Ureter (tissue), 1 donor: ENCODE measurements at regions not wholly inside any gene's neighbourhood (a gene's known extent, or its start where the extent isn't known, plus 50 kb on each side); places are given as distances from the start of the nearest gene placed in this dataset.

Source experiments
- DNase-seq: peaks from one replicate; pipeline ENCODE4 v3.0.0-alpha.2; 2020; ENCODE audit warnings: low spot score
- donor health status: DM: yes; HTN: yes; CAD: no.

DNA sequence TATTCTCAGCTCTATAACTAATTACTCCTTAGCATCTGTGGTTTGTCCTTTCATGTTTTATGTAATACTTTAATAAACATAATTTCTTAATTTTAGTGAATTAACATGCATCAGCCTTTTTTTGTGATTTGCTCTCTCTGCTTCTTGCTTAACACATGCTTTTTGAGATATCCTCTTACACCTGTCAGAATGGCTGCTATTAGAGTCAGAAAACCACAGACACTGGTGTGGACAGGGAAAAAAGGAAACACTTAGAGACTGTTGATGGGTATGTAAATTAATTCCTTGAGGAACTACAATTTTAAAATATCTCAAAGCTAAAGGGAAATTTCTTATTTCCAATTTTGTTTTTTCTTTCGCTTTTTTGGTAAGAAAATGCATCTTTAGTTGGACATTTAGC lies 549.0 kb downstream of the ZNF804A start:
- no peak for DNase-seq

DNA sequence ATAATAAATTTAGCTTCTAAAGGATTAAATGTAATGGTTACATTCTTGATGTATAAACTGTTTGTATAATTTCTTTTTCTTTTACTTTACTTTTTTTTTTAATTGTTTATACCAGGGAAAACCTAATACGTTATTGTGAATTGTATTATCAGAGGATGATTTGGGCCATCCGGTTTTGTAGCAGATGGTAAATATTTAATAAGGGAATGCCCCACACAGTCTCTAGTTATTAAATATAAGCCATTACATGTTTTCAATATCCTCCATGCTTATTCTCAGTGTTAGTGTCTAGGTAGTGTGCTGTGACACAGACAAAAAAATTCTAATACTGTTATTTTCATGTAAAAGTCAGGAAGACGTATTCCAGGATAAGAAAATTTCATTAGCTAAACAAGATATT lies 553.9 kb downstream of the ZNF804A start:
- DNase-seq = no peak

DNA sequence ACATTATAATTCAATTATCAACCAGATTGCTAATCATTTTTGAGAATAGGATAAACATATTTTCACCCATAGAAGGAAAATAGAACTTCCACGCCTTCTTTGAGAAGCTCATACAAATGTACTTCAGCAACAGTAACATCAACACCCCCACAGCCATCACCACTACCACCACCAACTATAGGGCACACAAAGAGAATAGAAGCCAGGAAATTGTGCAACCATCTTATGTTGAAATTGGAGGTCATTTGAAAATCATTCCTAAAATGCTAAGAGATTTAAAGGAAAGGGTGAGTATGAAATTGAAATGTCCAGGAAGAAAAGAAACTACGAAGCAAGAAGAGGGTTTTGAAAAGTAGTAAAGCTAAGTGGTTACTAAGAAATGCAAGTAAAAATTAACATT lies 563.4 kb downstream of the ZNF804A start:
- no peak for DNase-seq

DNA sequence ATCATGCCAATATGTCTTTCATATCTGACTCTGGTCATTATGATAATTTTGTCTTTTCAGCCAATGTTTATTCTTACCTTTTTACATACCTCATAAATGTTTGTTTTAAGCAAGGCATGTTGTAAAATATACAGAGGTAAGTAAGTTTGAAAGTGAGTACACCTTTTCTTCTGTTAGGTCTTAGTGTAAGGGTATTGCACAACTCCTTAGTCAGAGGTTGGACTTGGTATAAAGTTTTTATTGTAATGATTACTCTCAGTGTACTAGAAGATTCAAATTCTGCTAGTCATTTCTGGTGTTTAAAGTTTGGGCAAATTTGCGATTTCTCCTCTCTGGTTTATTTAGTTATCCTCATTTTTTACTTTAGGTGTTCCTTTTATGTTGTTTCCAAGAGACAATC lies 564.3 kb upstream of the FSIP2 start:
- DNase-seq = no peak

DNA sequence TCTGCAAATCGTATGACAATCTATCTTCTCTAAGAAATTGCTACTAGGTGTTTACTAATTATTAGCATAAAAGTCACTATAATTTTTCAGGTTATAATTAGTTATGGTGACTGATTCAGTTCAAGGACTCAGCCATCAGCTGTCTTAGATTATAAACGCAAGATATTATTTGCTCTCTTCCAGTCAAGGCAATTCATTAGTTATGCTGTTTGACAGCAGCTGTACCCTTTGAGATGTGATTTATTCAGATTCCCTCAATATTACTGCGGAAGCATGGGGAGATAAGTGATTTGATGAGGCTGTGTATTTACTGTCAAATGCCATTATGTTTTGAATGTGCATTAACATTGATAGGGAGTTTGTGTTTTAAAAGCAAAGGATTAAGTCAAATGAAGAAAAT lies 558.9 kb upstream of the FSIP2 start:
- no peak for DNase-seq

DNA sequence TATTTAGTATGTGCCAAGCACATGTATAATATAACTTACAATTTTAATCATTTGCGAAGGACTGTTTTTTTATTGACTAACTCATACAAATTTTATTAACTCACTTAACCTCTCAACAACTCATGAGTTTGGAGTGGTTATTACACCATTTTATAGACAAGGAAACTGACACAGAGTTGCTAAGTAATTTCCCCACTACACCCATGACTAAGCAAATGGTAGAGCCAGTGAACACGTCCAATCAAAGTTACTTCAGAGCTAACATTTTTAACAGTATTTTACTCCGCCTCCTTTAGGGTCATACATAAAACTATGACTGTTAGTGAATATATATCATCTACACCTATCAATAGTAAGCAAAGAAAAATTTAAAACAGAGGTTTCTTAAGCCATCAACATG lies 556.7 kb upstream of the FSIP2 start:
- DNase-seq = no peak

DNA sequence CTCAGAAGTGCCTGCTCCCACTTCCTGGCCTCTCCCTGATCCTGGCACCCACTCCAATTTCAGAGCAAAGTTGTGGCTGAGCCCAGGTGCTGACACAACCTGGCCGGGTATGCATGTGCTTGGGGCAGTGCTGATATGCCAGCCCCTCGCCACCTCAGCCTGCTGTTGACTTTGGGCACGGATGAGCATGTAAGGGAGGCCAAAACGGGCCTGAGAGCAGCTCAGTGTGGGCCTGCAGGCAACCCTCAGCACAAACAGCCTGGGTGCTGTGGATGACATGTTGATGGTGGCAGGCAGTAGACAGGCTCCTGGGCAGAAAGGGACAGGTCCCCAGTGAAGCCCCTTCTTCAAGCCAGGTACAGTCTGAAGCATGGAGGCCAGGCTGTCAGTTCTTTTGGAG lies 553.6 kb upstream of the FSIP2 start:
- no peak for DNase-seq

DNA sequence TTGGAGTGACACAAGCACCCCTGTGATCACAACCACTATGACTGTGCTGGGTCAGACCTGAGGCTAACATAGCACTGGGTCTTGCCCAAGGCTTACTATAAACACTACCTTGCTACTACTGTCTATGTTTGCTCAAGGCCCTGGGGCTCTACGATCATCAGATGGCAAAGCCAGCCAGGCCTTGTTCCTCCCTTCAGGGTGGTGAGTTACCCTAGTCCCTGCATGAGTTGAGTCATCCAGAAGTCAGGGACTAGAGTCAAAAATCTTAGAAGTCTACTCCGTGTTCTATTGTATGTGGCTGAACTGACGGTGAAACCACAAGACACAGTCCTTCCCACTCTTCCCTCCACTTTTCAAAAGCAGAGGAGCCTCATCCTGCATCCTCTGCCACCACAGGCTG lies 551.2 kb upstream of the FSIP2 start:
- no peak for DNase-seq

DNA sequence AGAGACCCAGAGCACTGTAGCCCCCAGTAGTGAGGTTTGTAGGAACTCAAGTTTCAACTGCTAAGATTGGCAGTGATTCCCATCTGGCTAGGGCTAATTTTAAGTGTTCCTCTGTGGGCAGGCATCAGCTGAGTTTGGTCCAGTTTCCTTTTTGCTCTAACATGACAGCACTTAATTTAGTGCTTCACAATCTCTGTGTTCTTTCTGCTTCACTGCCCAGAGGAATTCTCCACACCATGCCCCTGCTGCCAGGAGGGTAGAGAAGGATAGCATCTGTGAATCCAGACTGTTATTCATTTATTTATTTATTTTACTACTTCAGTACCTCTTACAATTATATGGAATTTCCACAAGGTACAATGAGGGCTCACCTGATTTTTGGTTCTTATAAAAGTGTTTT lies 549.9 kb upstream of the FSIP2 start:
- no peak for DNase-seq

DNA sequence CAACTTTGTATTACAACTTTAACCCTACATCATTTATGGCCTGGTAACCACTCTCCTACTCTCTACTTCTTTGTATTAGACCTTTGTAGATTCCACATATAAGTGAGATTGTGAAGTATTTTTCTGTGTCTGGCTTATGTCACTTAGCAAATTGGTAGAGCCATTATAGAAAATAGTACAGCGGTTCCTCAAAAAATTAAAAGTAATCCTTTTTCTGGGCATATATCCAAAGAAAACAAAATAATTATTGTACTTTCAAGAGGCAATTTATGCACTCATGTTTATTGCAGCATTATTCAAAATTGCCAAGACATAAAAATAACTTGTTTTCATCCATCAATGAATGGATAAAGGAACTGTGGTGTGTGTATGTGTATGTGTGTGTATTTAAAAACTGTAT lies 537.5 kb upstream of the FSIP2 start:
- no peak for DNase-seq

DNA sequence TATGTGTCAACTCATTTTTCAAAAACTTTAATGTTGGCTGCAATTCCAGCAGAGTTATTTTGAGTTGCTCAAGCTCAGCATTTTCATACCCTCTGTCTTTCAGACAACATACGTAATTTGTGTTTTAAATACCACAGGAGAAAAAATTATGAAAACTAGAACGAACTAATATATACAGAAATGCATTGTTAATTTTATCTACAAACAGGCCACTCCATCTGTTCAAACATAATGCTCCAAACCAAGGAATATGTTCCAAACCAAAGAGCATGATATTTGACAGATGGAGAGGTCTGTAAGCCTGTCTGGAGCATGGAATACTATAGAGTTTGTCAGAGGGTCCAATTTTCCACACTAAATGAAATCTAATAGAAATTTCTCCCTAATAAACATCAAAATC lies 536.2 kb upstream of the FSIP2 start:
- DNase-seq = no peak

DNA sequence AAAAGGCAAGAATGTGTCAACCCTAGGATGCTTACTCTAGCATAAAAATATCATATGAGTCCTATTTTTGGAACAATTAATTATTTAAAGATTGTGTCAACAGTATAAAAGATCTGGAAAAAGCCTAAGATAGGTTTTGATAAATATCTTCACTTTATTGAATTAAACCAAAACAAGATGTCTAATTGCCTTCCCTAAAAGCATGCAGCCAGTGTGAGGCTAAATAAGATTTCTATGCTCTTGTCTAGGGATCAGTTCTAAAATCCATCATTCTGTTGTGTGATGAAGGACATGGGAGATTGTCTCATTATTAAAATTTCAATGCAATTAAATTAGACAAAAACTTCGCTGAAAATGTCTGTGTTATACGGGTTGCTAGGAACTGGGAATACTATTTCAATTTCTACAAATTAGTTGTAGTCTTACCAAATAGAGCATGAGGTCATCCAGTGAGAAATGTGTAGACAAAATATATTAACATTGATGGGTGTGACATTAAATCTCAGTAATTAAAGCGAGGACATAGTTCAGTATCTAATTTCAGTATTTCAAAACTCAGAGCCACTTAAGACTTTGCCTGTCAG lies 535.6 kb upstream of the FSIP2 start:
- no peak for DNase-seq

DNA sequence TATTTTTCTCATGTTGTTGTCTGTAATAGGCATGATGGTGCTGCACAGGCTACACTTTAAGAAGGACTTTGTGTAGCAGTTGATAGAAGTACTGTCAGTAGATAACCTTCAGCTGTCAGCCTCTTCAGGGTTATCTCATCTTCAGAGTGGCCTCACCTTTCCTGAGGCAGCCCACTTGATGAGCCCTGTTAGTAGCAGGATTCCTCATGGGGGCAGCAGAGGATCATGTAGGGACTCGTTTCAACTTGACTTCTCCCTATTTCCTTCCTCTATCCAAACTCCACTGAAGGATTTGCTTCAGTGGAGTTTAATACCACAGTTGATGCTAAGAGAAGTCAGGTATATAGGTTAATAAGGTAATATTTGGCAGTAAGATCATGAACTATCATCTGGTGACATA lies 530.3 kb upstream of the FSIP2 start:
- DNase-seq = no peak

DNA sequence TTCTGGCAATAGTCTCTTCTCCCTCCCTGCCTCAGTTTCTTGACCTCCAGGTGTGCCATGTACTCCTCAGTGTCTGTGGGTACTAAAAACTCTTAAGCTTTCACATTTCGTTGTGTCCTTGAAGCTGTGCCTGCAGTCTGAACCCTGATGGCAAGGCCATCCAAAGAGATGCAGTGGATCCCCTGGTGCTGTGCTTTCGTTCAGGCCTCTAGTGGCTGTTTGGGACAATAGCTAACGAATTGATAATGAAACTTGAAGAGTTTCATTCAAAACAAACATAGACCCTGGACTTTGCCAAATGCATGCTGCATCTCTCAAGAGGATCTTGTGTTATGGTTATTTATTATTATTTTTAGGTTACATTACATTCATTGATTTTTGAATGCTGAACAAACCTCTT lies 523.1 kb upstream of the FSIP2 start:
- no peak for DNase-seq

DNA sequence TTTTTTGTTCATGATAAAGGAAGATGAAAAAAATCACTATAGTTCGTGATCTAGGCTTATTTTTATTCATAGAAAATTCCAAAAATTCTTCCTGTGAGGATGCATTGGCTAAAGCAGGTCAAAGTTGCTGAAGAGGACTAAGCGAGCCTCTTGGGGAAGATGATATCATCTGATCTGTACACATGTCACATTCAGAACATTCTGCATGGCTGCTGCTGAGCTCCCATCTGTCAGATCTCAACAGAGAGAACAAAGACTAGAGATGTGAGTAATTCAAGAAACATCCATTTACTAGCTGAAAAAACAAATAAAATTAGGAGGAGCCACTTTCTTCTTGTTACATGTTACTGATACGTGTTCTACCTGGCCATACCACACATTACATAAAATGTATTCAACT lies 518.6 kb upstream of the FSIP2 start:
- no peak for DNase-seq

DNA sequence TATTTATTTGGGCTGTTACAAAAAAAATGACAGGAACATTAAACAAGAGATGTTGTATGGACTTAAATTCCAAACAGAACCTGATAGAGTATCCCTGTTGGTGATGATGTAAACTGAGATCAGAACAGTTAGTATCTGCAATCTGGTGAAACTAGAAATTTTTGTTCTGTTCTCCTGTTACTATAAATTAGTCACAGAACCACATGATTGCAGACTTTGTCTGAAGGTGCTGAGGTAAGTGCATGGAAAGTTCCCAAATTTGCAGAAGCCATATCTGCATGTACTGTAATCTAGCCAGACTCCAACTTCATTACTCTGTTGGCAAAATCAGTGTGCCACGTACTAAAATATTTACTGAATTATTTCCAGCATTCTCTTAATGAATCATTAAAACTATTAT lies 516.3 kb upstream of the FSIP2 start:
- no peak for DNase-seq

DNA sequence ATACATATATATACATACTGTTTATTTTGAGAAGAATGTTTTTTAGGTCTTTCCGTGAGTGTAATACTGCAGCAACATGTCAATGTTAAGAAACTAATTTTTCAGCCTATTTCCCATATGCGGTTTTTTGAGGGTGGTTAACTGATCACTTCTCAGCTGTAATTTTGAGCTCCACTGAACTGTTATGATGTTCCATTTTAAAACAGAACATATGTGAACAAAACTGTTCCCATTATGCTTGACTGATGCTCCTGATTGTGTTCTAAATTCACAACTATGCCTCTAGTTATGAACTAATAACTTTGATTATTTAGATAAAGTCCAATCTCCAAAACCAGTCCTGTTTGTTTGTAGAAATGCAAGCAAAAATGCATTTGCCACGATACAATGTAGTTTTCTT lies 511.2 kb upstream of the FSIP2 start:
- DNase-seq = no peak

DNA sequence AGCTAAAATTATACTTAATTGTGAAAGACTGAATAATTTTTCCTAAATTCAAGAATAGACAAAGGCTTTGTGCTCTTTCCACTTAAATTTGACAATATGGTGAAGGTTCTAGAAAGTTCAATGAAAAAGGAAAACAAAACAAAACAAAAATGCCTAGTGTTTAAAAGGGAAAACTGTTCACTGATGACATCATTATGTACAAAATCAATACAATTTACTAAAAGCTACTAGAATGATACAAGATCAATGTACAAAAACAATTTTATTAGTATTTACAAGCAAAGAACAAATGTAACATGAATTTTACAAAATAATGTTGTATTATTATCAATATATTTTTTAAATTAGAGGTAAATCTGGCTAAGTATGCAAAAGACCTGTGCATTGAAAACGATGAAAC lies 499.1 kb upstream of the FSIP2 start:
- no peak for DNase-seq

DNA sequence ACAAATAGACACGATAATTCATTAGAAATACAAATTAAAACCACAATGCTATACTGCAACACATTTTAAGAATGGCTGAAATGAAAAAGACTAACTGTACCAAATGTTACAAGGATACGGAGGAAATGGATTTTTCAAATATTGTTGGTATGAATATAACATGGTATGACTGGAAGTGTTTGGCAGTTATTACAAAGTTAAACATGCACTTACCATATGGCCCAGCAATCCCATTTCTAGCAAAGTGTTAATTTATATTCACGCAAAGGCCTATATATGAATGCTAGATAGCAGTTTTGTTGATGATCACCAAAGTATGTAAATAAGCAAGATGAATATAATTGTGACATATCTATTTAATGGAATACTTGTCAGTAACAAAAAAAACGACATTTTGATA lies 497.8 kb upstream of the FSIP2 start:
- no peak for DNase-seq

DNA sequence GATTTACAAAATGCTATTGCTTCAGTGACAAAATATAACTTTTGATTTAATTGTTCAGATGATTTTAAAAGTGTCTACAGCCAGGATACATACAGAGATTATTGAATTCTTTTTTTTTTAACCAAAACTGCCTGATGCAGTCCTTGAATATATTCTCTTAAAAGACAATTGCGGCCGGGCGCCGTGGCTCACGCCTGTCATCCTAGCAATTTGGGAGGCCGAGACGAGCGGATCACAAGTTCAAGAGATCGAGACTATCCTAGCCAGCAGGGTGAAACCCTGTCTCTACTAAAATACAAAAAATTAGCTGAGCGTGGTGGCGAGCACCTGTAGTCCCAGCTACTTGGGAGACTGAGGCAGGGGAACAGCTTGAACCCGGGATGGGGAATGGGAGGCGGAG lies 497.0 kb upstream of the FSIP2 start:
- DNase-seq = no peak

DNA sequence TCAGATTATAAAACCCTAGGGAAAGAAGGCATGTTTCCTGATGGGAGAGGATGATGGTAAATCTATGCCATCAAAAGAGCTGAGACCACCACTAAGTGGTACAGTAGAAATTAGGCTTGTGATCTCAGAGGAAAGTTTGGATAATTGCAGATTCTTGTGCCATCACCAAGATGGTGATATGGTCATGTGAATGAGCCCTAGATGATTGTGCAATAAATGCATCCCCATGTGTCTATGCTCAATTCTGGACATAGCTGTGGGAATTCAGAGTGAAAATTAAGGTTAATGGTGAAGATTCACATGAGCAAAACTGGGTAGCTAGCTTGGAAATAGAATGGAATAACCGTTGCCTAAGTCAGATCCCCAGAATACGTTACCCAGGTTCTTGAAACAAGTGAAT lies 496.1 kb upstream of the FSIP2 start:
- no peak for DNase-seq

DNA sequence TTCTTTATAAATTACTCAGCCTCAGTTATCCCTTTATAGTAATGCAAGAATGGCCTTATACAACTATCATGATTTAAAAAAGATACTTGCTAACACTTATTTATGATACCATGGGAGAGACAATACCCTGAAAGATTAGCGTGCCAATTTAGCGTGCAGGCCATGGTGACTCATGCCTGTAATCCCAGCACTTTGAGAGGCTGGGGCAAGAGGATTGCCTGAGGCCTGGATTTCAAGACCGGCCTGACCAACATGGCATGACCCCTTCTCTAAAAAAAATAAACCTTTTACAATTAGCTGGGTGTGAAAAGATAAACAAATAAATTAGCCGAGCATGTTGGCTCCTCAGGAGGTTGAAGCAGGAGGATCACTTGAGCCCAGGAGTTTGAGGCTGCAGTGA lies 493.4 kb upstream of the FSIP2 start:
- DNase-seq = no peak

DNA sequence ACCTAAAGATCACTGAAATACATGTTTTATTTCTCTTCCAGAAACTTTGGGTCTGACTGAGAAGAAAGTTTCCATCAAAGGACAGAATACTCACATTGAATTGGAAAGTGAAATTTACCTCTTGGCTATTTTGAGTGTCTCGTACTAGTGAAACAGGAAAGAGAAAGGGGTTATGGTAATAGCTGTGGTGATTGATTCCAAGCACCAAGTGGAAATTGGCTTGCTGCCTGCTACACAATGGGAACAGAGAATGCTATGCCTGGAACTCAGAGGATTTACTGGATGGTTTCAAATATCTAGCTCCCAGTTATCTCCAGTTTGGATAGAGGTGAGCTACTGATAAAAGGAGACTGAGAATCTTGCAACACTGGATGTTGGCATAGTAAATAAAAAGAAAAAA lies 492.8 kb upstream of the FSIP2 start:
- no peak for DNase-seq

DNA sequence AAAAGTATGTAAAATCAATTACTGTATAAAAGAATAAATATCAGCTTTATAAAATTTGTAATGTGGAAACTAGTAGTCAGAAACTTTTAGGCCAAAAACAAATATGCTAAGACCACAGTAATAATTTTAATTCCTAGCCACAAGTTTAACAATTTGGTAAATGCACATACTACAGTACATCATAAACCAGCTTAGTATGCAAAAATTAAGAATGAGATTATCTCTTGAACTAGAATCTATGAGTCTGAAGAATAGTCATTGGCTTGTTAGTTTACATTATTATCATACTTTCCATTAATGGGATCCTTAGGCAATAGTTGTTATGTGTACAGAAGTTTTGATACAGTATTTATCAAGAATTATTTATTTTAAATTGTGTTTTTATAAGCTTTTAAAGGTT lies 491.9 kb upstream of the FSIP2 start:
- no peak for DNase-seq

DNA sequence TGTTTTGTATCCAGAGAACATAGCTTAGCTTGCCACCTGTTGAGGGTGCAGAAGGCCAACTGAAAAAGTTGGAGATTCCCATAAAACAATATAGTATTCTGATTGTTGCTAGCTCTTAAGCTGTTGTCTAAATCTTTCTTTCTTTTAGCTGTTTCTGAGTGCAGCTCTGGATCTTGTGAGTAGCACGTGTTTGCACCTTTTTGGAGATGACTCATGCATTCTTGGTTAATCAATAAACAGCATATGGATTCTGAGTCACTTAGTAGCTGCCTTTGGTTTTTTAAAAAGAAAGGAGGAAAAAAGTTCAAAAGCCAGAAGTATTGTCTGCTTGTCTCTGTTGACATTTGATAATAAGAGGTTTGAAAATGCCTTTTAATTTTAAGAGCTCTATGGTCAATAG lies 483.0 kb upstream of the FSIP2 start:
- no peak for DNase-seq
